ENCODE measurements at regions not wholly inside any gene's neighbourhood (a gene's known extent, or its start where the extent isn't known, plus 50 kb on each side); places are given as distances from the start of the nearest gene placed in this dataset.
"Not testable (repeated sequence)": the region's sequence is repeated elsewhere in the genome, so short reads cannot be mapped to it uniquely, and the experiment has no call there.

DNA sequence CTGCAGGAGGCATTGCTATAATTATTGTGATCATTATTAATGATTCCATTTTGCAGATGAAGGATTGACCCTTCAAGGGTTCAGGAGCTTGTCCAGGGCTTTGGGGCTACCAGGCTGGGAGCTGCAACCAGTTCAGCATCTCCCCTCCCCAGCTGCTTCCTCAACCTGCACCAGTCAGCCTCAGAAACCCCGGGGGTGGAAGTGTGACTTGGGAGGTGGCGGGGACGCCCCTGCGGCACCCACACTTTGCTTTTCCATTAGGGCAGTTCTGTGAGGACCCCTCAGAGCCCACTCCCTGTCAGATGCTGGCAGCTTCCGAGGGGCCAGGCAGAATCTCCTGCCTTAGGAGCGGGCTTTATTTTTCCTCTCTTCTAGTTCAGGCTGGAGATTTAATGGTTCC, 85.6 kb downstream of the OLFM1 start:
- DNase-seq = no peak

DNA sequence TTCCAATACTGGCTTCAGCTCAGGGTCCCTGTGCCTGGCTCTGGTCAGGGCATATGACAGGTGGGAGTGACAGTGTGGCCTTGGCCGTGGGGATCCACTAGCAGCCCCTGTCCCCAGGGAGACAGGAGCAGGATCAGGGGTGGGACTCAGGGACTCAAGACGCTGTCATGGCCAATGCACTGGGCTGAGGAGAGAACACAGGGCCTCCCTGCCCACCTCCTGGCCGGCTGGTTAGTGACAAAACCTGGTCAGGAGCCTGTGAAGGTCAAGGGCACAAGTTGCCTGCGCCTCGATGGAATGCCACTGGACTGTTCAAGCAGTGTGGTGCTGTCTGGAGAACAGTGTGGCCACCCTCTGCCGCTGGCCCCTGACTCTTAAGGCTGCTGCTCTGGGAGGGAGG, 86.8 kb downstream of the OLFM1 start:
- no peak for DNase-seq

DNA sequence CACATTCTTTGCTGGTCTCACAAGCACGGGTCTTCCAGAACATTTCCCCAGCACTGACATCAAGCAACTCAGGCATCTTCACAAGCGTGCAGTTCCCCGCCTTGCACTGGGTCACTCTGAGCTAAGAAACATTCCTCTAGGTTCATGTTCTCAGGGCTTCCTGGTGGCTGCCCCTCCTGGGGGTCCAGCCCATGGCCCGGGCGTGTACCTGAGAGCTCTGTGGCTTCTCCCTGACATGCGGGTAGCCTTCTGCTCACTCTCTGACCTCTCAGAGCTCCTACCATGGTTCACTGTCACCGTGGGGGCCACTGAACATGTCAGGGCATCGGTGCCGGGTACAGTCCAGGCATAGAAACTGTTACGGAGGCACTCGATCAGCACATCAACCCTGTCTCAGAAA, 87.5 kb downstream of the OLFM1 start:
- no peak for DNase-seq

- no peak for DNase-seq
These were observed 88.8 kb downstream of the OLFM1 start for GRCh38 chr9:135176284-135176683.

DNA sequence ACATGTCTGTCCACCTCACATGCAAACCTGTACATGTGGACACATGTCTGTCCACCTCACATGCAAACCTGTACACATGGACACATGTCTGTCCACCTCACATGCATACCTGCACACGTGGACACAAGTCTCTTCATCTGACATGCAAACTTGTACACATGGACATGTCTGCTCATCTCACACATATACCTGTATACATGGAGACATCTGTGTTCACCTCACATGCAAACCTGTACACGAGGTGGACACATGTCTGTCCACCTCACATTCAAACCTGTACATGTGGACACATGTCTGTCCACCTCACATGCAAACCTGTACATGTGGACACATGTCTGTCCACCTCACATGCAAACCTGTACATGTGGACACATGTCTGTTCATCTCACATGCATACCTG, 90.1 kb downstream of the OLFM1 start:
- not testable (repeated sequence) for DNase-seq

DNA sequence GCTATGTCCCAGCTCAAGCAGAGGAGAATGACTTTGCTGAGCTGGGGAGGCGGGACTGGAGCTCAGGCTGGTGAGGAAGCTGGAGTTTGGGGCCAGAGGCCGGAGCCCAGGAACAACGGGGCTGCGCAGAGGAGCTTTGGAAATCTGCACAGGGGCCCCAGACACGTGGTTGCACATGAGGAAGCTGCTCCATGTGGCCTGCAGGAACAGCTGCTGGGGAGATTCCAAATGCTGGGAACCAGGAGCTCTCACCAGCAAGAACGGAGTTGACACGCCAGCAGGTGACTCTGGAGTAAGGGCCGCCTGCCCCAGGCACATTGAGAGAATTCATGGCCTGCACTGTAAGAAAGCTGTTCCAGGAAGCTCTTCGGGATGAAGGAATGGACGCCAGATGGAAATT, 91.0 kb downstream of the OLFM1 start:
- DNase-seq = peak; percentile 24 to 43 (median 31)

- DNase-seq = no peak
These were observed 91.6 kb downstream of the OLFM1 start for GRCh38 chr9:135179041-135179440.

DNA sequence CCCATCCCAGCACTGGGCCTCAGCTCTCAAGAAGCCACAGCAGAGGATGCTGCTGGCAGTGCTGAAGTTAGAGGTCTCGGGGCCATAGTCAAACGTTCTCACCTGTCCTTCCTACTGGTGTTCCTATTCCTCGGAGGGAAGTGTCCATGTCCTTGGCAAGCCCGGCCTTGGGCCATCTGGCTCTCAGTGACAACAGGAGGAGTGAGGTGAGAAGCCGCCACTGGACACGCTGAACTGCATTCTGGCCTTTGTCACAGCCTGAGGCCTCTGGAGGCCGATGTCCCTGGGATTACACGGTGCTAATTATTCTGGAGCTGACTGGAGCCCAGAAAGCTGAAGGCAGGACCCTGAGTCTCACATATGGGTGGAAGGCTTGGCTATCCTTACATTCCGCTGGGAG, 92.5 kb downstream of the OLFM1 start:
- DNase-seq = no peak

DNA sequence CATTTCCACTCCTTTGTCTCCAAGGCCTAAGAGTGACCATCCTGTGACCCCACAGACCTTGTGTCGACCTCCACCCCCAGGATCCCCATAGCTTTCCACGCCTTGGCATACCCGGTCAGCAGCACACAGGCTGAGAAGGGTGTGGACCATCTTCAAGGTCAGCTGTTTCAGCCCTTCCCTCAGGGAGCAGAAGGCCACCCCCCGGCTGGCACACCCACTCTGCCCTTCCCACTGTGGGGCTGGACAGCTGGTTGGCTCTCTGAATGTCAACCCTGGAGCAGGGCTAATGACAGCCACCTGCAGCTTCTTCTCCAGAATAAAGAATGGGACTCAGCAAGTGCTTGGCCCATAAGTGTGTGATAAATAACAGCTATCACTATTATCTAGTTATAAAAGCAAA, 93.1 kb downstream of the OLFM1 start:
- peak in 1 of 3 donors; percentile 8 for DNase-seq

- DNase-seq = no peak
These were observed 93.9 kb downstream of the OLFM1 start for GRCh38 chr9:135181336-135181735.

- not testable (repeated sequence) for DNase-seq
These were observed 94.4 kb downstream of the OLFM1 start for GRCh38 chr9:135181841-135182240.

- no peak for DNase-seq
These were observed 95.6 kb downstream of the OLFM1 start for GRCh38 chr9:135183069-135183468.

DNA sequence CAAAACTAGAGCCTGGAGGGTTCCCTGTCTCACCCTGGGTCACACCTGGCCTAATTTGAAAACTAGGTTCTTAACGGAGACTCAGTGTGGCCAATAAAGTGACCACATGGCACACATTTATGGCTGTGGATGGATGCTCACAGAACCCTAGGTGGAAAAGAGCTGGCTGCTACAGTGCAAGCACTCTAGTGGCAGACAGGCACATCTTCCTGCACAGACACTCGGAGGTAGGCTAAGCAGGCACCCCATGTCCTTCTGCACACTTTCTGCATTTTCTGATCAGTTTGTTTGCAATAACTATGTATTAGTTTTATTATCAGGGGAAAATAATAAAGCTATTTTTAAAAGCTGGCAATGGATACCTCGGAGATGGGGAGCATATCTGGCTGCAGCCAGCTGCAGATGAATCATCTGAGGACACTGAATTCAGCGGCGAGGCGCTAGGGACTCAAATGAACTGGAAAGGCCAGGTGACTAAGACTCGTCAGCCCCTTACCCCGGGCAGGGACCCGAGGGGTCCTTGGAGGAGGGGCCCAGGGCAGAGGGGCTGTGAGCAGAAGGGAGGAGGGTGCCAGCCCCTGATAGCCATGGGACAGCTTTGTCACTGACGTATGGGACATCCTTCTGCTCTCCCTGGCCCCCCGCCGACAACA, 96.2 kb downstream of the OLFM1 start:
- peak in 1 of 3 donors; percentile 29 for DNase-seq

GRCh38 chr9:135184181-135185053, 96.9 kb downstream of the OLFM1 start:
- DNase-seq = no peak

DNA sequence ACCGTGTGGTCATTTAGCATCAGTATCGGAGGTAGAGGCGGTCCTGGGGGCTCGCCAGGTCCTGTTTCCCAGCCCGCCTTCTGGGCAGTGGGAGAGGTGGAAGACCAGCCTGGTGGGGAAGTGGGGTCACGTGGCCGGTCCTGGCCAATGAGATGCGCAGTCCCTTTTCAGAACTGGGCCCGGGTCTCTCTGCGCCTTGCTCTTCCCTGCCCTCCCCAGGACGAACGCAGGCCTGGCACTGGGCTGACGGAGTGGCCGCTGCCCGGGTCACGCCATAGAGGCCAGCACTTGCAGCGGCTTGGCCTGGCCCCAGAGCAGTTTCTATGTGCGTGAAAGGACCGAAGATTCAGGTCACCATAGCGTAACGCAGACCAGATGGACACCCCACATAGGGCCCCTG, 97.6 kb downstream of the OLFM1 start:
- DNase-seq = no peak

GRCh38 chr9:135186248-135187164, 99.0 kb downstream of the OLFM1 start:
- peak; percentile 8 to 57 (median 12) for DNase-seq

GRCh38 chr9:135187365-135187764, 99.9 kb downstream of the OLFM1 start:
- no peak for DNase-seq

DNA sequence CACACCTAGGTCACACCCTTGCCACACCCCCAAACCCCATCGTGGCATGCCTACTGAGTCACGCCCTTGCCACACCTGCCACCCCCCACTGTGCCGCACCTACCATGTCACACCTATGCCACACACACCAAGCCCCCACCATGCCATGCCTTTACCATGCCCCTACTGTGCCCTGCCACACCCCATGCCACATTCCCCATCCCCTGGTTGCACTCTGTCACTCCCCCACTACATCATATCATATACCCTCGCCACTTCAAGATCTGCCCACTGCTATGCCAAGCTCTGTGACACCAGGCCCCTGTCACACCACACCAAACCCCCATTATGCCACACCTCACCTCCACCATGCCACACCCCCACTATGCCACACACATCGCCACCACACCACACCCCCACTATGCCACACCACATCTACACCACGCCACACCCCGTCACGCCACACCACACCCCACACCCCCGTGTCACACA, 101.2 kb downstream of the OLFM1 start:
- no peak for DNase-seq

DNA sequence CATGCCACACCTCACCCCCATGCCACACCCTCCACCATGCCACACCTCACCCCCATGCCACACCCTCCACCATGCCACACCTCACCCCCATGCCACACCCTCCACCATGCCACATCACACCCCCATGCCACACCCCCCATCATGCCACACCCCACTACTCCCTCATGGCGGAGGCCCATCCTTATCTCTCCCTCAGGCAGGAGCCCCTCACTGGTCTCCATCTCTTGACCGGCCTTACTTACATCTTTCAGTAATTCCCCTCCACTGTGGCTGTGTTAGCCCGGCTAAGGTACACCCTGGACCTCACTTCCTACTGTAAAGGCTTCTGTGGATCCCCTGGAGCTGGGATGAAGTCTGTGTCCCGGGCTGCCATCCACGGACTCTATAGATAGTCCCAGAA, 102.0 kb downstream of the OLFM1 start:
- DNase-seq = no peak

- DNase-seq = no peak
These were observed 103.5 kb downstream of the OLFM1 start for GRCh38 chr9:135190789-135191577.

GRCh38 chr9:135192686-135193085, 105.2 kb downstream of the OLFM1 start:
- DNase-seq = no peak
